GM12878 (cell line): ENCODE measurements at regions not wholly inside any gene's neighbourhood (a gene's known extent, or its start where the extent isn't known, plus 50 kb on each side); places are given as distances from the start of the nearest gene placed in this dataset.

Source experiments
- ATAC-seq: fragments of 200-7000 bp; cut with Tn5 transposase; 3 replicates; pipeline ENCODE4 v1.9.1; 2020; ENCODE audit warnings: mild to moderate bottlenecking, moderate library complexity
- BruUV-seq: library from RNA; stranded (reverse); fragments of 400-500 nt; replicated peaks from 2 replicates; lab custom pipeline; 2021; lab: Mats Ljungman, UMichigan
- CTCF ChIA-PET: fragments of 300-600 bp; sonication (Branson Sonifier 250); formaldehyde crosslinking; extraction: SDS; loops from one replicate; lab custom pipeline; 2021; ENCODE audit warnings: inconsistent platforms; lab: Yijun Ruan, JAX
- POLR2A ChIA-PET: fragments of 350-600 bp; formaldehyde crosslinking; extraction: SDS; loops from one replicate; lab custom pipeline; 2021; ENCODE audit warnings: inconsistent platforms; lab: Charles Lee
- RAD21 ChIA-PET: fragments of 300-600 bp; sonication (Branson Sonifier 250); formaldehyde crosslinking; loops from one replicate; lab custom pipeline; 2023; ENCODE audit warnings: antibody characterized with exemption; ENCODE audit not compliant: unreplicated experiment; lab: Charles Lee
- SMC1A ChIA-PET: fragments of 300-600 bp; sonication (Branson Sonifier 250); formaldehyde crosslinking; loops from one replicate; lab custom pipeline; 2023; ENCODE audit not compliant: unreplicated experiment, uncharacterized antibody; lab: Charles Lee
- DNase-seq: peaks from one replicate; pipeline ENCODE4 v3.0.0-alpha.2; 2011; ENCODE audit warnings: low read depth, low spot score
- FAIRE-seq: peaks from 3 replicates; lab custom pipeline; 2011; peaks lifted over from hg19 to GRCh38; lab: Jason Lieb, UNC
- H2AFZ ChIP-seq: 2 replicates; pipeline ENCODE4 v1.6.0; 2011; ENCODE audit warnings: low read depth, low read length, control low read depth; ENCODE audit not compliant: control insufficient read depth
- H3K27ac ChIP-seq: 2 replicates; pipeline ENCODE4 v1.5.1; 2011; ENCODE audit warnings: control low read depth; ENCODE audit not compliant: control insufficient read depth, insufficient read depth
- H3K27me3 ChIP-seq, 2 experiments: replicated peaks in 1 of 2; 2 replicates each; pipeline versions ENCODE4 v1.6.0 to v1.6.1; 2011; ENCODE audit warnings: low read length in 1 of 2; ENCODE audit not compliant: control insufficient read depth in 2 of 2, insufficient read depth in 2 of 2
- H3K36me3 ChIP-seq, 2 experiments: 2 replicates each; pipeline ENCODE4 v1.5.1; 2011; ENCODE audit warnings: low read length in 1 of 2; ENCODE audit not compliant: control insufficient read depth in 2 of 2, insufficient read depth in 2 of 2
- H3K4me1 ChIP-seq: 2 replicates; pipeline ENCODE4 v1.6.1; 2011; ENCODE audit warnings: mild to moderate bottlenecking, low read length, moderate library complexity, mixed read lengths; ENCODE audit not compliant: control insufficient read depth, insufficient read depth
- H3K4me2 ChIP-seq: 2 replicates; pipeline ENCODE4 v1.6.0; 2011; ENCODE audit warnings: control low read depth; ENCODE audit not compliant: control insufficient read depth, insufficient read depth
- H3K4me3 ChIP-seq: fragments of 200-600 bp; sonication (generic); 2 replicates; pipeline ENCODE4 v1.5.1; 2016
- H3K79me2 ChIP-seq: 2 replicates; pipeline ENCODE4 v1.6.0; 2011; ENCODE audit warnings: low read length; ENCODE audit not compliant: control insufficient read depth, insufficient read depth
- H3K9ac ChIP-seq: 2 replicates; pipeline ENCODE4 v1.8.0; 2011; ENCODE audit warnings: low read length, control low read depth, mixed read lengths; ENCODE audit not compliant: control insufficient read depth, insufficient read depth
- H3K9me3 ChIP-seq: replicated peaks from 3 replicates; pipeline ENCODE4 v1.5.1; 2011; ENCODE audit warnings: mild to moderate bottlenecking, low read length; ENCODE audit not compliant: control insufficient read depth, insufficient read depth
- H4K20me1 ChIP-seq: 2 replicates; pipeline ENCODE4 v1.6.0; 2011; ENCODE audit not compliant: control insufficient read depth, insufficient read depth
- CBX3 ChIP-seq: fragments of 200-600 bp; sonication (generic); IDR thresholded peaks from 2 replicates; pipeline ENCODE4 v1.6.1; 2016; ENCODE audit warnings: low read depth, borderline replicate concordance
- EGR1 ChIP-seq, 2 experiments: IDR thresholded peaks; 1 replicate in 1 of 2; 2 replicates in 1 of 2; pipeline ENCODE4 v1.6.1; 2011 to 2012; ENCODE audit warnings: low read depth in 2 of 2, low read length in 2 of 2, borderline replicate concordance in 1 of 2, mild to moderate bottlenecking in 1 of 2, moderate library complexity in 1 of 2
- IKZF1 ChIP-seq: fragments of 450-650 bp; conservative IDR thresholded peaks from 2 replicates; pipeline ENCODE4 v1.6.1; 2017; ENCODE audit warnings: antibody characterized with exemption, mild to moderate bottlenecking
- MYC ChIP-seq: IDR thresholded peaks from 2 replicates; pipeline ENCODE4 v1.6.1; 2011; ENCODE audit warnings: mild to moderate bottlenecking, low read length, moderate library complexity, inconsistent platforms; ENCODE audit not compliant: insufficient read depth, insufficient replicate concordance, insufficient read length, severe bottlenecking
- PML ChIP-seq: IDR thresholded peaks from 2 replicates; pipeline ENCODE4 v1.6.1; 2012; ENCODE audit warnings: low read length, inconsistent platforms
- RAD21 ChIP-seq: IDR thresholded peaks from 2 replicates; pipeline ENCODE4 v1.6.1; 2011; ENCODE audit warnings: mild to moderate bottlenecking, low read depth, low read length, moderate library complexity; ENCODE audit not compliant: insufficient read depth
- RUNX3 ChIP-seq: IDR thresholded peaks from 2 replicates; pipeline ENCODE4 v1.6.1; 2012; ENCODE audit warnings: low read length, inconsistent platforms
- SIN3A ChIP-seq: IDR thresholded peaks from 2 replicates; pipeline ENCODE4 v1.6.1; 2012; ENCODE audit warnings: low read depth, low read length, improper control_type of control experiment
- SMC3 ChIP-seq: IDR thresholded peaks from 2 replicates; pipeline ENCODE4 v1.6.1; 2011; ENCODE audit warnings: low read length, improper control_type of control experiment, borderline replicate concordance
- SREBF2 ChIP-seq: IDR thresholded peaks from 2 replicates; pipeline ENCODE4 v1.6.1; 2012; ENCODE audit warnings: mild to moderate bottlenecking, low read length
- TBL1XR1 ChIP-seq: IDR thresholded peaks from 2 replicates; pipeline ENCODE4 v1.6.1; 2012; ENCODE audit warnings: low read depth, low read length, improper control_type of control experiment
- TCF7 ChIP-seq: IDR thresholded peaks from 2 replicates; pipeline ENCODE4 v1.6.1; 2014; ENCODE audit warnings: antibody characterized with exemption, borderline replicate concordance
- ZBED1 ChIP-seq: IDR thresholded peaks from 2 replicates; pipeline ENCODE4 v1.6.1; 2016; ENCODE audit warnings: borderline replicate concordance
- ZNF217 ChIP-seq: fragments of 450-650 bp; IDR thresholded peaks from 2 replicates; pipeline ENCODE4 v1.6.1; 2017; ENCODE audit warnings: antibody characterized with exemption, mild to moderate bottlenecking
- ZZZ3 ChIP-seq: IDR thresholded peaks from 2 replicates; pipeline ENCODE4 v1.6.1; 2011; ENCODE audit warnings: low read depth; ENCODE audit not compliant: control insufficient read depth, insufficient read length
- WGBS: methylation state at CpG from one replicate; pipeline ENCODE4 v1.1.6; 2016; ENCODE audit warnings: low lambda C conversion rate; ENCODE audit not compliant: insufficient replicate concordance, insufficient coverage; ENCODE audit errors: missing lambda C conversion rate; 5-methylcytosine and 5-hydroxymethylcytosine counted together
- in situ Hi-C: fragments of 300-500 bp; cut with MboI; formaldehyde crosslinking; loops from 9 replicates; pipeline ENCODE4 v1.14.3; 2018; ENCODE audit warnings: mixed read lengths
- intact Hi-C: fragments of 100-400 bp; cut with micrococcal nuclease; formaldehyde crosslinking; loops from one replicate; pipeline ENCODE4 v1.14.2; 2022; ENCODE audit not compliant: unreplicated experiment
- TF ChIP-seq, protein P1 (sequence below): fragments of 450-650 bp; IDR thresholded peaks from 2 replicates; pipeline ENCODE4 v1.6.1; 2017; ENCODE audit warnings: mild to moderate bottlenecking, moderate library complexity
- TF ChIP-seq, protein P2 (sequence below): IDR thresholded peaks from 2 replicates; pipeline ENCODE4 v1.6.1; 2012; ENCODE audit warnings: improper control_type of control experiment, low read depth, low read length; ENCODE audit not compliant: insufficient replicate concordance

DNA sequence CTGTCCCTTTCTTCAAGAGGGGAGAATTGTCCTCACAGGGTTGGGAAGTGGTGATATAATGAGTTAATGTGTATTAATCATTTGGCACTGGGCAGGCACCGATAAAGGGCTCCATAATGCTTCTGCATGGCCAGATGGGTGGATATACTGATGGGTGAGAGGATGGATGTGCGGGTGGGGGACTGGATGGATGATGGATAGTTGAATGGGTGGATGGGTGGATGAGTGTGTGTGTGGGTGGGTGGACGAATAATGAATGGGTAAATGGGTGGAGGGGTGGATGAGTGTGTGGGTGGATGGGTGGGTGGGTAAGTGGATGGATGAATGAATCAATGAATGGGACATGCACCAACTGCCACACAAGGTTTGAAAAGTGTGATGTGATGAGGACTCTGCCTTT is 127.2 kb downstream of the ACKR3 start:
- no TSS peak for BruUV-seq
- POLR2A ChIA-PET: no interaction called here
- H3K79me2 ChIP-seq: no peaks in the 10 kb centered on the region
- no peak overlapping the region for H3K4me3 ChIP-seq
- H3K9ac ChIP-seq: no peak overlapping the region
- no peaks in the 10 kb centered on the region for H3K4me1 ChIP-seq
- H4K20me1 ChIP-seq: no peaks in the 10 kb centered on the region
- ATAC-seq (no peak), FAIRE-seq (no peak), DNase-seq (no peak)
- H3K36me3 ChIP-seq: no peaks in the 10 kb centered on the region
- RAD21 ChIA-PET: interaction anchor here (1.1 kb wide), 1 partner anchor 96 kb away, joined by 4 read pairs; no protein-coding TSS in a partner anchor
- H3K27me3 ChIP-seq: peaks cover 0 to 3% of the 10 kb centered on the region in 2 experiments; a peak in 2 of 4 replicates
- no peaks in the 10 kb centered on the region for H3K9me3 ChIP-seq
- H3K27ac ChIP-seq: no peak overlapping the region
- CTCF ChIA-PET: no interaction called here
- 32% methylated on average over 3 of the region's 3 CpGs for WGBS
- H3K4me2 ChIP-seq: no peak overlapping the region
- intact Hi-C loops: no loop called here
- no peak overlapping the region for H2AFZ ChIP-seq
- TF ChIP-seq IKZF1 (no peak), RUNX3 (no peak), CBX3 (no peak), ZZZ3 (no peak), EGR1 (IDR thresholded peaks at IDR 0.05; ENCODE audit: borderline replicate concordance in 1 of 2, low read depth in 2 of 2, low read length in 2 of 2) (no peak), TBL1XR1 (no peak), TCF7 (no peak), ZBED1 (no peak), SIN3A (no peak), SMC3 (no peak), ZNF217 (no peak), SREBF2 (no peak), MYC (no peak), RAD21 (no peak), PML (no peak)
- TF ChIP-seq, protein P1, sequence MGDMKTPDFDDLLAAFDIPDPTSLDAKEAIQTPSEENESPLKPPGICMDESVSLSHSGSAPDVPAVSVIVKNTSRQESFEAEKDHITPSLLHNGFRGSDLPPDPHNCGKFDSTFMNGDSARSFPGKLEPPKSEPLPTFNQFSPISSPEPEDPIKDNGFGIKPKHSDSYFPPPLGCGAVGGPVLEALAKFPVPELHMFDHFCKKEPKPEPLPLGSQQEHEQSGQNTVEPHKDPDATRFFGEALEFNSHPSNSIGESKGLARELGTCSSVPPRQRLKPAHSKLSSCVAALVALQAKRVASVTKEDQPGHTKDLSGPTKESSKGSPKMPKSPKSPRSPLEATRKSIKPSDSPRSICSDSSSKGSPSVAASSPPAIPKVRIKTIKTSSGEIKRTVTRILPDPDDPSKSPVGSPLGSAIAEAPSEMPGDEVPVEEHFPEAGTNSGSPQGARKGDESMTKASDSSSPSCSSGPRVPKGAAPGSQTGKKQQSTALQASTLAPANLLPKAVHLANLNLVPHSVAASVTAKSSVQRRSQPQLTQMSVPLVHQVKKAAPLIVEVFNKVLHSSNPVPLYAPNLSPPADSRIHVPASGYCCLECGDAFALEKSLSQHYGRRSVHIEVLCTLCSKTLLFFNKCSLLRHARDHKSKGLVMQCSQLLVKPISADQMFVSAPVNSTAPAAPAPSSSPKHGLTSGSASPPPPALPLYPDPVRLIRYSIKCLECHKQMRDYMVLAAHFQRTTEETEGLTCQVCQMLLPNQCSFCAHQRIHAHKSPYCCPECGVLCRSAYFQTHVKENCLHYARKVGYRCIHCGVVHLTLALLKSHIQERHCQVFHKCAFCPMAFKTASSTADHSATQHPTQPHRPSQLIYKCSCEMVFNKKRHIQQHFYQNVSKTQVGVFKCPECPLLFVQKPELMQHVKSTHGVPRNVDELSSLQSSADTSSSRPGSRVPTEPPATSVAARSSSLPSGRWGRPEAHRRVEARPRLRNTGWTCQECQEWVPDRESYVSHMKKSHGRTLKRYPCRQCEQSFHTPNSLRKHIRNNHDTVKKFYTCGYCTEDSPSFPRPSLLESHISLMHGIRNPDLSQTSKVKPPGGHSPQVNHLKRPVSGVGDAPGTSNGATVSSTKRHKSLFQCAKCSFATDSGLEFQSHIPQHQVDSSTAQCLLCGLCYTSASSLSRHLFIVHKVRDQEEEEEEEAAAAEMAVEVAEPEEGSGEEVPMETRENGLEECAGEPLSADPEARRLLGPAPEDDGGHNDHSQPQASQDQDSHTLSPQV: no peak
- TF ChIP-seq, protein P2, sequence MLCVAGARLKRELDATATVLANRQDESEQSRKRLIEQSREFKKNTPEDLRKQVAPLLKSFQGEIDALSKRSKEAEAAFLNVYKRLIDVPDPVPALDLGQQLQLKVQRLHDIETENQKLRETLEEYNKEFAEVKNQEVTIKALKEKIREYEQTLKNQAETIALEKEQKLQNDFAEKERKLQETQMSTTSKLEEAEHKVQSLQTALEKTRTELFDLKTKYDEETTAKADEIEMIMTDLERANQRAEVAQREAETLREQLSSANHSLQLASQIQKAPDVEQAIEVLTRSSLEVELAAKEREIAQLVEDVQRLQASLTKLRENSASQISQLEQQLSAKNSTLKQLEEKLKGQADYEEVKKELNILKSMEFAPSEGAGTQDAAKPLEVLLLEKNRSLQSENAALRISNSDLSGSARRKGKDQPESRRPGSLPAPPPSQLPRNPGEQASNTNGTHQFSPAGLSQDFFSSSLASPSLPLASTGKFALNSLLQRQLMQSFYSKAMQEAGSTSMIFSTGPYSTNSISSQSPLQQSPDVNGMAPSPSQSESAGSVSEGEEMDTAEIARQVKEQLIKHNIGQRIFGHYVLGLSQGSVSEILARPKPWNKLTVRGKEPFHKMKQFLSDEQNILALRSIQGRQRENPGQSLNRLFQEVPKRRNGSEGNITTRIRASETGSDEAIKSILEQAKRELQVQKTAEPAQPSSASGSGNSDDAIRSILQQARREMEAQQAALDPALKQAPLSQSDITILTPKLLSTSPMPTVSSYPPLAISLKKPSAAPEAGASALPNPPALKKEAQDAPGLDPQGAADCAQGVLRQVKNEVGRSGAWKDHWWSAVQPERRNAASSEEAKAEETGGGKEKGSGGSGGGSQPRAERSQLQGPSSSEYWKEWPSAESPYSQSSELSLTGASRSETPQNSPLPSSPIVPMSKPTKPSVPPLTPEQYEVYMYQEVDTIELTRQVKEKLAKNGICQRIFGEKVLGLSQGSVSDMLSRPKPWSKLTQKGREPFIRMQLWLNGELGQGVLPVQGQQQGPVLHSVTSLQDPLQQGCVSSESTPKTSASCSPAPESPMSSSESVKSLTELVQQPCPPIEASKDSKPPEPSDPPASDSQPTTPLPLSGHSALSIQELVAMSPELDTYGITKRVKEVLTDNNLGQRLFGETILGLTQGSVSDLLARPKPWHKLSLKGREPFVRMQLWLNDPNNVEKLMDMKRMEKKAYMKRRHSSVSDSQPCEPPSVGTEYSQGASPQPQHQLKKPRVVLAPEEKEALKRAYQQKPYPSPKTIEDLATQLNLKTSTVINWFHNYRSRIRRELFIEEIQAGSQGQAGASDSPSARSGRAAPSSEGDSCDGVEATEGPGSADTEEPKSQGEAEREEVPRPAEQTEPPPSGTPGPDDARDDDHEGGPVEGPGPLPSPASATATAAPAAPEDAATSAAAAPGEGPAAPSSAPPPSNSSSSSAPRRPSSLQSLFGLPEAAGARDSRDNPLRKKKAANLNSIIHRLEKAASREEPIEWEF: no peak
- TF ChIP-seq, all 136 proteins: peak for 0
- in situ Hi-C loops: no loop called here
- SMC1A ChIA-PET: interaction anchor here (0.7 kb wide), 1 partner anchor 14 kb away, joined by 3 read pairs; no protein-coding TSS in a partner anchor
